Ramos (cell line): ENCODE measurements at regions not wholly inside any gene's neighbourhood (a gene's known extent, or its start where the extent isn't known, plus 50 kb on each side); places are given as distances from the start of the nearest gene placed in this dataset.

Experiments used
- in situ Hi-C: fragments of 300-500 bp; cut with MboI; formaldehyde crosslinking; loops from one replicate; pipeline ENCODE4 v1.14.3; 2022; ENCODE audit warnings: low sequenced_read_pairs; ENCODE audit not compliant: unreplicated experiment

DNA sequence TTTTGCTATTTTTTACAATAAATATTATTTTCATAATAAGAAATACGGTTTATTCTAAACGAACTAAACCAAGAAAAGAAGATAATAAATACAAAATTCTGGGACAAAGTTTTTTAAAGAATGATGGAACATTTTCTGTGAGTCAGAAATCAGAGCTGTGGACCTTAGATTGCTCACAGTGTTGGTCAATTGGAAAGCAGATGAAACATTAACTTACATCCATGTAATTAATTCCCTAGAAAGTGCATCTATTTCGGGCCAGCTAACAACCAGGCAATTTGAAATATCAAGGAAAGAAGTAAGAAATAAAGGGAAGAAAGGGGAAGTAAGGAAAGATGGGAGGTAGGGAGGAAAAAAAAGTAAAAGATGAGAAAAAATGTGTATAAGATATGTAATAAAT is 1569.8 kb upstream of the TENM4 start:
- in situ Hi-C loops = no loop called here

DNA sequence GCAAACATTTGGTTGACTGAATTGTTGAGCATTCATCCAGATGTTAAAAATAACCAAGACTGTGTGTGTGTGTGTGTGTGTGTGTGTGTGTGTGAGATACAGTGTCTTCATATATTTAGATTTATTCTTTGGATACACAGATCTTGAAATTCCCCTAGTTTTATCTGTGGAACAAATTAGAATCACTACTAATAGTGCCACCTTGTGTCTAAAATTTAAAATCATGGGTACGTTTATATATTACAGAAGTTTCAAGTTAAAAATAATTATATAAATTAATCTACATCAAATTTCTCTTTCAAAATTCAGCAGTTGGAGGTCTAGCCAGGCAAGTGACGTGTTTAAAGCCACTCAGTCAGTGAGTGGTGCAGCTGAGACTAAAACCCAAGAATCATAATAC is 1566.2 kb upstream of the TENM4 start:
- in situ Hi-C loops = no loop called here

DNA sequence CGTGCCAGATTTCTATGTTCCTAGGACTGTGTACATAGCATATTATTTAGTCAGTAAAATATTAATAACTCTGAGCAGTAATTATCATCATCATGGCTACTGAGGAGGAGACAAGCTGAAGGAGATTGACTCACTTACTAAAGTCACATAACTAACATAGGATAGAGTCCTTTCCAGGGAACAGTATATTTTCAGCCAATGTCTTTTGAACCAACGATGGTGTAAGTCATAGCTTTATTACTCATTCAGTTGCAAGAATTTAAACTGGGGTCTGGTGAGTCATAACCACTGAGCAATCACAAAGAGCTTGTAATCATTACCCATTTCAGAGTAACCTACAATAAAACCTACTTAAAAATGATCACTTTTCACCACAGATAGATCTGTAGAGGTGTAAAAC is 1564.8 kb upstream of the TENM4 start:
- in situ Hi-C loops = no loop called here

DNA sequence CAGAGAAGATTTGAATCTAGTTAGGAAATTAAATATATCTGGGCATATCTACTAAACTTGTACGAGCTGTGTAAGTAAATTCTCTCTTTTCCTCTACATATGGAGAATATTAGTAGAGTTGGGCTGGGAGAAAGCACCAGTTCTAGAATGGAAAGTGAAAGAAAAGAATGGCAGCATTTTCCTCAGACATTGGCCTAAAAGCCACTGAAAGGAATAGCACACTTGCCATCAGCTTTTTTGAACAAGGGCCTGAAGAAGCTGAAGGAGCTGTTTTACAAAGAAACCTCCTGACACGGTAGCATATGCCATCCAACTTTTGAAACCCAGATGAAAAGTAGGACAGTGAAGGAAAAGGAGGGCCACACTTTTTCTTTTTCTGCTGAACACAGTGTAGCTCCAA is 1563.7 kb upstream of the TENM4 start:
- in situ Hi-C loops = no loop called here

DNA sequence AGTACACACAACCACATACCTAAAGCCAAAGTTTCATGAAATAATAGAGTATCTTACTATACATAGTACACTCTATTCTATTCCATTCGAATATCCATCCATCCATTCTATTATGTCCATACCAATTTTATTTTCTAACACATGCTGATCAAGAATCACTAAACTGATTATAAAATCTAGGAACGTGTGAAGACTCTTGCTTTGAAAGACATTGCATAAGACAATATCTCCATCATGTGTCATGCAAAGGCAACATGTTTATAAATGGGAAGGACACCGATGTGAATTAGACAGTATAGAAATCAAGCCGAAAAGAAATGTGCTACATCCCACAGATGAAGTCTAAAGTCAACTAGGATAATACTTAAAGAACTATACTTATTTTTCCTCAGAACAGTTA is 1561.5 kb upstream of the TENM4 start:
- in situ Hi-C loops = no loop called here

DNA sequence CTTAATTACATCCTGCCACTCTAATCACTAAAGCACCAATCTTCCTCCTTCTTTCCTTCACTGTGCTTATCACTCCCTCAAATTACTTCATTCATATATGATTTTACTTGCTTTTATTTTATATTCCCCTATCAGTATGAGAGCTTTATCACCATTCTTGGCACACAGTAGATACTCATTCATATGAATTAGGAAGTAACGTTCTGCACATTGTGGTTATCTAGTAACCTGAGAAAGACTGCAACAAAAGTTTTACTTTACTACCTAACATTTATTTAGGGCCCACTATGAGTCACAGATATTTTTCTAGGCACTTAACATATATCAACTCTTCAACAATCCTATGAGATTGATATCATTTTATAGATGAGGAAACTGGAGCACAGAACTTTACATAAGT is 1559.9 kb upstream of the TENM4 start:
- in situ Hi-C loops = no loop called here

DNA sequence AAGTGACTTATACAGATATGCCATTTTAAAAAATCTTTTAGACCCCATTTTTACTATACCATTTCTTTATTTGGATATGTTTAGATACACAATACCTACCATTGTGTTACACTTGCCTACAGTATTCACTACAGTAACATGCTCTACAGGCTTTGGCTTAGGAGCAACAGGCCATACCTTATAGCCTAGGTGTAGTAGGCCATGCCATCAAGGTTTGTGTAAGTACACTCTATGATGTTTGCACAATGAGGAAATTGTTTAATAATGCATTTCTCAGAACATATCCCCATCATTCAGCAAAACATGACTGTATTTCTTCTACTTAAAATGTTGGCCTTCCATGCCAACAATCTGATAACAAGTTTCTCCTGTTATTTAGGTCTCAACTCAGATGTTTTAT is 1559.5 kb upstream of the TENM4 start:
- in situ Hi-C loops = no loop called here

DNA sequence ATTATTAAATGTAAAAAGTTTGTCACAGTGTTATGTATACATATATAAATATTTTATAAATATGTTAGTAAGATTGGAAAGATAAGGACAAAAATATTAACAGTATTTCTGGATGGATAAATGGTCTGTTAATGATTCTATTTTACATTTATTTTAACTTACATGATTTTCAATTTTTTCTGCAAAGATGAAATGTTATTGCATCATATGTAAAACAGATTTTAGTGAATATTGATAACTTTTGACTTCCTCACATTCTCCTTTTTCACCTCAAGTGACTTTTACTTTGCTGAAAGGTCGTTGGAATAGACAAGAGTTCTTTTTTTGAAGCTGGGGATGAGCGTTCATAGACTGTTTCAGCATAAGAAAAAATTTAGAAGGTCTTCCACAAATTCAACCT is 1554.7 kb upstream of the TENM4 start:
- in situ Hi-C loops = no loop called here

DNA sequence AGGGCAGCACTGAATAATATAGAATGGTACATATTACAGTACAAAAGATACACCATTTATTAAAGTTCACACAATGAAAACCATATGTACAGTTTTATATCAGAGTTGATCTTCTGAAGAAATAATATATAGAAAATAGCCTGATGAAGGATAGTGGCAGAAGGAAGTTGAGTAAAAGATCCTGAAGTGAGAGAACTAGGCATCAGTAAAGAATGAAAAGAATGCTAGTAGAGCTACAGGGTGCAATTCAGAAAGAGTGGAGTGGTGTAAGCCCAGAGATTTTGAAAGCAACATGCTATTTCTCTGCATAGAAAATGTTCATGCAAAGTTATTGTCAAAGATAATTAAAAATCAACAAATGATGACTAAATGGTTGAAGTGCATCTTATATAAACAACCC is 1552.7 kb upstream of the TENM4 start:
- in situ Hi-C loops = no loop called here

DNA sequence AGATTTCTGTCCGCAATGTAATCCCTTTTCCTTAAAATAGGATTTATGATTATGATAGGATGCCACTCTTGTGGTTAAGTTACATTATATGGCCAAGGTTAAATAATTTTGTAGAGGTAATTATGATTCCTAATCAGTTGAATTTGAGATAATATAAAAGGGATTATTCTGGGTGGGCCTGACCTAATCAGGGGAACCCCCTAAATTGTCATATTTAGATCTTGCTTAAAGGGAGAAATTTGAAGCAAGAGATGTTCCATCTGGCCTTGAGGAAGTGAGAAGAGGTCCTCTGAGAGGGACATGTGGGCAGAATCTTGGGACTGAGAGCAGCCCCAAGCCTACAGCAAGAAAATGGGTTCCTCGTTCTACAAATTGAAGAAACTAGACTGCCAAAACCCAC is 1550.1 kb upstream of the TENM4 start:
- in situ Hi-C loops = no loop called here

DNA sequence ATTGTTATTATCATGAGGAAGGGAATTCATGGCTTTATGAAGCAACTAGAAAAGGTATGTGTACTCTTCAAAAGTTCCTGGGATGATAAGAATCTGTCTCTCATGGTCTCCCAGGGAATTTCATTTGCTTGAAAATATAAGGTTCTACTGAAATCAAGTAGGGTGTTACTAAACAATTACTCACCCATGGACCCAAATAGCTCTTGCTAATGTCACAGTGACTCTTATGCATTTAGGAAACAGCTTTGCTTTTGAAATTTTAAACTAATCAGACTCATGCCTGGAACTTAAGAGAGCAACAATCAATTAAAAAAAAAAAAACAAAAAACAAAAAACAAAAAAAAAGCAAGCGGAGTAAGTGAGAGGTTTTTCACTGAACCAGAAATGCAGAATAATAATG is 1546.3 kb upstream of the TENM4 start:
- in situ Hi-C loops = no loop called here

DNA sequence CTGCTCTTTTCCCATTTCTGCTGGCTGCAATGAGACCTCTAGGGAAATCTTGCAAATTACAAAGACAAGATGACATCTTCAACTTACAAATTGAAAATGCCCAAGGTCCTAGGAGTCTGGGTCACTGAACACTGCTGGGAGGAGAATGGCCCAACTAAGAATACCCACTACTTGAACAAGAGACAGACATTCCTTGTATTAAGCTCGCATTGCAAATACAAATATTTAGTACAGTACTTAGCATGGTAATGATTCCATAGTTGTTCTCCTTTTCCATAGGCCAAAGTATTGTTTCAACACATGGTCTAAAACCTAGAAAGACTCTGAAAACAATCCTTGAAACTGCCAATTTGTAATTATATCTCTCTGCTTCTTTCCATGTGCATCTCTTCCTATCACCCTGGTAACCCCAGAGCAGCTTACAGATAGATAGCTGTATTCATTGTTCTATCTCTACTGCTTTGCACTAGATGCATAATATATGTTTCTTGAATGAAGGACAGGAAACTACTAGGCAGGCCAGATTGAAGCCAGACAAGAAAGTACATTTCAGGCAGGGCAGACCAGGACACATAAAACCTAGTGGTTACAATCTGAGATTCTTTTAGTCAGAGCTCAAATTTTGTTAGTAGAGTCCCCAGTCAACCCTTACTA is 1545.7 kb upstream of the TENM4 start:
- in situ Hi-C loops = no loop called here

DNA sequence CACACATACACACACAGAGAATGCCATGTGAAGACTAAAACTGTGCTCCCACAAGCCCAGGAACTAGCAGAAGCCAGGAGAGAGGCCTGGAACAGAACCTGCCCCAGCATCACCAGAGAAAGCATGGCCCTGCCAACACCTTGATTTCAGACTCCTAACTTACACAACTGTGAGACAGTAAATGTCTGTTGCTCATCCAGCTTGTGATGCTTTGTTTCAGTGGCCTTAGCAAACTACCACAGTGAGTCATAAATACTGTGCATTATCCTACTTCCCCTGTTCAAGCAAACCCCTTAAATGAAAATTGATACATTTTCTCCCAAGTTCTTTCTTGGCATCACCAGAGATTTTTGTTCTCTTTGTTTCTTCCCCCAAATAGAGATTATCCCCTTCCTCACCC is 1539.4 kb upstream of the TENM4 start:
- in situ Hi-C loops = no loop called here

DNA sequence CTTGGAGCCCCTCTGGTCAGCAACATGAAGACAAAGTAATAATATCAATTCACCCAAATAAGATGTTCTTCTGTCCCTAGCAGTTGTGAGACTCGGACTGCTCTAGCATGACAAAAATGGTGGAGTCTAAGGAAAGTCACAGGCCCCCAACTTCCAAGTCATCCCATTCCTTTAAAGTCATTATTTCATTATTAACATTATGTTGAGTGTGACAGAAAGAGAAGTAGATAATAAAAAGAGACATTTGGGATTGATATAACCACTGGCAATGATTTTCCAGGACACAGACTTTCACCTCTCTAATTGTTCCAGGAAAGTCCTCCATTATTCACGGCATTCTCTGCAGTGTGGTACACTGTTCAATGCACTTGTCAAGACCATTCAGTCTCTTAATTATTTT is 1533.0 kb upstream of the TENM4 start:
- in situ Hi-C loops = no loop called here

DNA sequence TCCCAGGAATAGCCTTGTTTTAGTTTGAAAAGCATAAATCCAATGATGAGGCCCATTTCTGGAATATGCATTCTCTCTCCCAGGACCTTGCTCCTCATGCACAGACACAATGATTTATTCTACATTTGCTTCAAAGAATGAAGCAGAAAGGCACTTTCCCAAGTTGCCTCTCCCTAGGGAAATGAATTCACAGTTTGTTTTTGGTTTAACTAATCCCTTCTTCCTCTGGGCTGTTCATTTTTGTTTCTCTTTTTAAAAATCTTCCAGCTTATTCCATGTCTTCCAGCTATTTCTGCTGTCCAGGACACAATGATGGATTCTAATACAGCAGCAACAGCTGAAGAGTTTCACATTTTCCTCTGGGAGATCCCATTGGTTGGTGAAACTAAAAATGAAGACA is 1529.2 kb upstream of the TENM4 start:
- in situ Hi-C loops = no loop called here

DNA sequence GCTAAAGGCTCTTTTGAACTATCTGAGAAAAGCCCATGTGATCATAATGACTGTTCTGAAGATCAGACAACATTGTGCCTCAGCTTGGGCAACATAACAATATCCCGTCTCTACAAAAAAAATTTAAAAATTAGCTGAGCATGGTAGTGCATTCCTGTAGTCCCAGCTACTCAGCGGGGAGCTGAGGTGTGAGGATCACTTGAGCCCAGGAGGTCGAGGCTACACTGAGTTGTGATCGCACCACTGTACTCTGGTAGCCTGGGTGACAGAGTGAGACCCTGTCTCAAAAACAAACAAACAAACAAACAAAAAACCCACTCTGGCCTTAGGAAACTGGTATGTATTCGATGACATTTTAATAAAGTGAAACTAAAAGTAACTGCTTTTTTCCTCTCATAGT is 1526.8 kb upstream of the TENM4 start:
- in situ Hi-C loops = no loop called here

DNA sequence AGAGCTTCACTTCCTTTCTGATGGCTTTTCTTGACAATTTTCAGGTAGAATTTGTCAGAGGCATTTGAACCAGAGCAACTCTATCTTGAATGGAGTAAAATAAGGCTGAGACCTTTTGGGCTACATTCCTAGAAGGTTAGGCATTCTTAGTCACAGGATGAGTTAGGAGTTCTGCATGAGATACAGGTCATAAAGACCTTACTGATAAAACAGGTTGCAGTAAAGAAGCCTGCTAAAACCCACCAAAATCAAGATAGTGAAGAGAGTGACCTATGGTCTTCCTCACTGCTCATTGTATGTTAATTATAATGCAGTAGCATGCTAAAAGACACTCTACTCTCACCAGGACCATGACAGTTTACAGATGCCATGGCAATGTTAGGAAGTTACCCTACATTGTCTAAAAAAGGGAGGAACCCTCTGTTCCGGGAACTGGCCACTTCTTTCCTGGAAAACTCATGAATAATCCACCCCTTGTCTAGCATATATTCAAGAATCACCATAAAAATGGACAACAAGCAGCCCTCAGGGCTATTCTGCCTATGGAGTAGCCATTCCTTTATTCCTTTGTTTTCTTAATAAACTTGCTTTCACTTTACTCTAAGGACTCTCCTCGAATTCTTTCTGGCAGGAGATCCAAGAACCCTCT is 1519.7 kb upstream of the TENM4 start:
- in situ Hi-C loops = no loop called here

DNA sequence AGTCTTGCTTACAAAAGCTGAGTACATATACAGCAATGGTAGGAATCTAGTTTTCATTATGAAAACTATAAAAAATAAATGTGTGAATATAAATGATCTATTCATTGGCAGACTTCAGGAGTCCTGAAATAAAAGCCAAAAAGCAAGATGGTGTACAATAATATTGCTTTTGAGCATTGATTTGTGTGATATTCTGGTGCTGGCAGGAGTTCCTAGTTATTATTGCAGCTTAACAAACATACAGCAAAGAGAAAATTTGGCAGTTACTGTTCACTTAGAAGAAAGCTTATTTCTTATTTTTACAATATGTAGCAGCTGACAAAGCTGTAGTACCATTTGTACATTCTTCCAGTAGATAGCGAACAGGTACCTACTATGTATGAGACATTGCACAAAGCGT is 1518.9 kb upstream of the TENM4 start:
- in situ Hi-C loops = no loop called here

DNA sequence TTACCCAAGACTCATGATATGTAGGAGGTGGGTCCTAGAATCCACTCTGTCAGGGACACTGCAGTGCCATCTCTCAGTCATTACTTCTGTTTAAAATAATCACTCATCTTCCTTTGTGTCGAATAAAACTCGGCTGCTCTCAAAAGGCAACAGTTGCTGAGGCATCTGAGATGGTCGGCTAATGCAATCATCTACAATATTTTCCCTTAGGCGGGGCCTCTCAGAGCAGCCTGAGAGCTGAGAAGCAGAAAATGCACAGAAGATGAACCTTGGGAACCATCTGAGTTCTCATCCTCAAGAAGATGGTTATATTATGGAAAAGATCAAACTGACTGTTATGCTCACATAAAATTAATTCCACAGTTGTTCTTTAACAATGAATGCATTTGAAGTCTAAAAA is 1518.2 kb upstream of the TENM4 start:
- in situ Hi-C loops = no loop called here

DNA sequence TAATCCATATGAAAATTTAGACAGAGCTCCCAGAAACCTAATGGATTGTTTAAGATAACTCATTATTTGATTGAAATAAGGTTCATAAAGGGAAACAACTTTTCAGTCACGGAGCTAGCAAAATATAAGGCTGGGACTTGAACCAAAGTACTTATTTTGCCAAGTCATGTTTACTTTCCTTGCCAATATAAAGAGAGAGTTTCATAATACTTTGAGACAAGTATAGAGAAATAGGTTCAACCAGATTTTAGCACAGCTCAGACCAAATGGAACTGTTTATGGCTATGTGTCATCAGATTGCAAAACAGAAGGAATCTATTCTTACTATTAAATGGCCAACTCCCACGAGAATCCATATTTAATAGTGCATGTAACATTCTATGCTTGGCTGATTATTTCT is 1517.5 kb upstream of the TENM4 start:
- in situ Hi-C loops = no loop called here

DNA sequence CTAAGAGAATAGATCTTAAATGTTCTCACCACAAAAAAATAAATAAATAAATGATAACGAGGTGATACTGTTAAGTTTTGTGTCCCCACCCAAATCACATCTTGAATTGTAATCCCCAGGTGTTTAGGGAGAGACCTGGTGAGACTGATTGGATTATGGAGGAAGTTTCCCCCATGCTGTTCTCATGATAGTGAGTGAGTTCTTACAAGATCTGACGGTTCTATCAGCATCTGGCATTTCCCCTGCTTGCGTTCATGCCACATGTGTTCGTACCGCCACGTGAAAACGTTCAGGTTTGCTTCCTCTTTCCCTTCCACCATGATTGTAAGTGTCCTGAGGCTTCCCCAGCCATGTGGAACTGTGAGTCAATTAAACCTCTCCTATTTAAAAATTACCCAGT is 1514.8 kb upstream of the TENM4 start:
- in situ Hi-C loops = no loop called here

DNA sequence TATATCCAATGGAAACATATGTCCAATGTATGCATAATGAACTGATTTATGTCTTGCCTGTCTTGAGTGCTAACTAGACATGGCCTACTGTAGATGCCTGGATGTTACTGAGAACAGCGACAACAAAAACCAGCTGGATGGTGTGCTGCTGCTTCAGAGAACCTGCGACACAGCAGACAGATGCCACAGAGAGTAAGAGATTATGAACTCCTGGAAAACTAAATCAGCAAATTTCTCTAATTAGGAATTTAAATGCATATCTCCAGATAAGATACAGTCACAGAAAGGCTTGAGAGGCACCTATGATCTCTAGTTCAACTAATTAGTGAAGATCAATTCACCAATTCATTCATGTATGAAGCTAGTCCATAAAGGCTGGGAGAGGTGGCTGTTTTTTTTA is 1508.0 kb upstream of the TENM4 start:
- in situ Hi-C loops = no loop called here
